Activated CD4-positive, alpha-beta T cell treated with anti-CD3 and anti-CD28 coated beads, Interleukin-2, amount 50 U/mL, for 16 hours (primary cell): ENCODE measurements at regions not wholly inside any gene's neighbourhood (a gene's known extent, or its start where the extent isn't known, plus 50 kb on each side); places are given as distances from the start of the nearest gene placed in this dataset.
"Not testable (repeated sequence)": the region's sequence is repeated elsewhere in the genome, so short reads cannot be mapped to it uniquely, and the experiment has no call there.

Experiments
- DNase-seq: peaks from one replicate; pipeline ENCODE4 v3.0.0-alpha.2; 2020

DNA sequence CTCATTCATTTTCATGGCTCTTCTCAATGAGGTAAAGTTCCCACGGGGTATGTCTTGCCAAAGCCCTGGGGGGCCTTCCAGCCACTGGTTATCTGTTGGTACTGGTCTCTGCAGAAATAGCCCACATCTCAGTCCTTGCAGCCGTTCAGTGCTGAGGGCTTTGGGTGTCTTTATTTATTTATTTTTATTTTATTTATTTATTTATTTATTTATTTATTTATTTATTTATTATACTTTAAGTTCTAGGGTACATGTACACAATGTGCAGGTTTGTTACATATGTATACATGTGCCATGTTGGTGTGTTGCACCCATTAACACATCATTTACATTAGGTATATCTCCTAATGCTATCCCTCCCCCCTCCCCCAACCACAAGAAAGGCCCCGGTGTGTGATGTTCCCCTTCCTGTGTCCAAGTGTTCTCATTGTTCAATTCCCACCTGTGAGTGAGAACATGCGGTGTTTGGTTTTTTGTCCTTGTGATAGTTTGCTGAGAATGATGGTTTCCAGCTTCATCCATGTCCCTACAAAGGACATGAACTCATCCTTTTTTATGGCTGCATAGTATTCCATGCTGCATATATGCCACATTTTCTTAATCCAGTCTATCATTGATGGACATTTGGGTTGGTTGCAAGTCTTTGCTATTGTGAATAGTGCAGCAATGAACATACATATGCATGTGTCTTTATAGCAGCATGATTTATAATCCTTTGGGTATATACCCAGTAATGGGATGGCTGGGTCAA, 308.1 kb upstream of the B3GAT1 start:
- not testable (repeated sequence) for DNase-seq

- no peak for DNase-seq
These were observed 307.4 kb upstream of the B3GAT1 start for GRCh38 chr11:134719397-134719796.

GRCh38 chr11:134716582-134716981, 304.5 kb upstream of the B3GAT1 start:
- DNase-seq = no peak

DNA sequence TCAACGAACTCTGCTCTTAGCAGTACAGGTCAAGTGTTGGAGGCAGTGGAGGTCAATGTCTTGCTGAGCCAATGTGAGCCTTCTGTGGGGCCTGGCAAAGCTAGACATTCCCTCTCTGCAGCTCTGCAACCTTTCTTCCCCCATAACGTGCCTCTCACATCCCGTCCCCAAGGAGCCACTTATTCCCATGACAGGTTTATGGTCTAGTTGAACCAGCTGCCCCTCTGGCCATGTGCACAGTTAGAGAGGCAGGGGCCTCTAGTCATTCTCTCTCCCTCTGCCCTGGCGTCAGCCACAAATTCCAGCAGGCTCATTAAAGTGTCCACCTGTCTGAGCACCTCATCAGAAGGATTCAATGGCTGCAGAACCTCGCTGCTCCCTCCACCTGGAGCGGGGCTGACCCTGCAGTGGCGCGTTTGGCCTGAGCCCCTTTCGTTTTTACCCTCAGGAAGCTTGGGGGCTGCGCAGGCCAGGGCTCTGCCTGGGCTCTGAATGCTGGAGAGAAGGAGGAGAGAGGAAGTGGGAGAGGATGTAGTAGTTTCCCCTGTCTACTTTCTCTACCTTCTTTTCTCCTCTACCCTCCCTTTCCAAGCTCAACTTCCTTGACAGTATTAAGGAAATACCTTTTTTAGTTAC, 302.1 kb upstream of the B3GAT1 start:
- DNase-seq = no peak

GRCh38 chr11:134712228-134713145, 300.4 kb upstream of the B3GAT1 start:
- DNase-seq = no peak

- DNase-seq = no peak
These were observed 299.5 kb upstream of the B3GAT1 start for GRCh38 chr11:134711588-134711987.

GRCh38 chr11:134710861-134711407, 298.9 kb upstream of the B3GAT1 start:
- no peak for DNase-seq

GRCh38 chr11:134705858-134706257, 293.8 kb upstream of the B3GAT1 start:
- no peak for DNase-seq

- no peak for DNase-seq
These were observed 290.8 kb upstream of the B3GAT1 start for GRCh38 chr11:134702827-134703226.

GRCh38 chr11:134701564-134702165, 289.6 kb upstream of the B3GAT1 start:
- no peak for DNase-seq

- no peak for DNase-seq
These were observed 288.1 kb upstream of the B3GAT1 start for GRCh38 chr11:134700101-134700640.

DNA sequence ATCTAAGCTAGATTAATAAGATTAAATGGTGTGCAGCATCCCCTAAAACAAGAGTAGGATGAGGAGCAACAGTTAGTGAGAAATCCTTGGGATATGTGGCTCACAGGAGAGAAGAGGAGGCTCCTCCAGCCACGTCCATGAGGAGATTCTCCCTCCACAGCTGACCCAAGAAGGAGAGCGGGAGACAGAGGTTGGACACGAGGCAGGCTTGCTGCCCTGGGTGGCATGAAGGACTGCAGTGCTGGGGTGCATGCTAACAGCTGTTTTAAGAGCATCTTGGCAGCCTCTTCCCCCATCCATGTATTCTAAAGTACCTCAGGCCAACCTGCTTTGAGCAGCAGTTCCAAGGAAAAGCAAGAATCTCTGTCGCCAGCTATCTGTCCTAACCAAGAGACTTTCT, 284.4 kb upstream of the B3GAT1 start:
- DNase-seq = no peak

- no peak for DNase-seq
These were observed 279.9 kb upstream of the B3GAT1 start for GRCh38 chr11:134691985-134692384.

GRCh38 chr11:134691295-134691873, 279.3 kb upstream of the B3GAT1 start:
- no peak for DNase-seq

DNA sequence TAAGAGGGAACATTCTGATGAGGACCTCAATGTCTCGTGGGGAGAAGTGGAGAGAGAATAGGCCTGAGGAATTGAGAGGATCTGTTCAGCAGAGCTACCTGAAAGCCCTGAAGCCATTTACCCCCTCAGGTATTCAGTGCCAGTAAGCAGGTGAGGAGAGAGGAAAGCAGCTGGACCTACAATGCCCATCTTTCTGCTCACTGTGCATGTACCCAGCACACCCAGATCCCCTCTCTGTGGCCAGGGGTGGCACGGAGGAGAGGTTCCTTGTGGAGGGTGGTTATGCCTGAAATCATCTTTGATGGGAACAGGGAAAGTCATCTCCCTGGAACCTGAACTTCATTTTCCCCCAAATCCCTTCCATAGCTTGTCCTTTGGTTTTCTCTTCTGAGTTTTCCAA, 277.8 kb upstream of the B3GAT1 start:
- no peak for DNase-seq

DNA sequence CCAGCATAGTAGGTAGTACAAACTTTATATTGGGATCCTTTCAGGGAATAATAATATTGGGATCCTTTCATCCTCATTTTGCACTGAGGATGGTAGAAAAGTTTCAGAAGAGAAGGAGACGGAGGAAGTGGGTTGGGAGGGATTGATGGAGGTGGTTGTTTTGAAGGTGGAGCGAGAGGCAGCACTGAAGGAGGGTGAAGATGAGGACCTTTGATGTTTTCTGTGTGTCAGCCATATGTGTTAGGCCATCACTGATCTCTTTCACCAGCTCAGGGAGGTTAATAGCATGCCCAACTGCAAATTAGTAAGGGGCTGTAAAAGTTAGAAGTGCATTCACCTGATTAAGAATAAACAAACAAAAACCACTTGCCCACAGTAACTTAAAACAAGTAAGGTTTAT, 275.5 kb upstream of the B3GAT1 start:
- no peak for DNase-seq

GRCh38 chr11:134686460-134687061, 274.5 kb upstream of the B3GAT1 start:
- DNase-seq = no peak

DNA sequence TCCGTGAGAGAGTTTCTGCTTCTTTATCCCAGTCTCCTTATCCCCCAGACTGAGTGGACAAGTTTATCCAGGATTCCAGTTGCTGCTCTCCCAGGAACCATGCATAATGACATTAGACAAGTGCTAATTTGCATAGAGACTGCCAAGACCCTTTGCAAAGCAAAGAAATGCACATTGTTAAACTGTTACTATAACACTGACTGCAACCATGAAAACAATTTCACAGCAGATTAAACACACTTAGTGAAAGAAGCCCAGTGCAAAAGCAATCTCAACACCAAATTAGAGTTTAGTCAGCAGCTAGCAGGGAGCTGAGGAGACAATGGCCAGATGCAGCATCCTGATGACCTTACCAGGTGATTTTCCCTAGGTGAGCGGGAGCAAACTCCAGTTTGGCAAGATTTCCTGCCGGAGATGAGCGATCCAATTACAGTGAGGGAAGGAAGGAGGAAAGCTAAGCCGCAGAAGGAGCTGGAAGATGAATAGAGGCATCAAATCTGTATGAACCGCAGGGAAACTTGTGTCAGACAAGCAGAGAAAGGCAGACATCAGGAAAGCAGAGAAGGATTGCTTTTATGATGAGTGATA, 273.8 kb upstream of the B3GAT1 start:
- DNase-seq = no peak

GRCh38 chr11:134684576-134684975, 272.5 kb upstream of the B3GAT1 start:
- DNase-seq = no peak

GRCh38 chr11:134683860-134684259, 271.8 kb upstream of the B3GAT1 start:
- DNase-seq = no peak

GRCh38 chr11:134682577-134682976, 270.5 kb upstream of the B3GAT1 start:
- no peak for DNase-seq
